ENCODE measurements at regions not wholly inside any gene's neighbourhood (a gene's known extent, or its start where the extent isn't known, plus 50 kb on each side); places are given as distances from the start of the nearest gene placed in this dataset.
A peak's percentile ranks its signal among the peaks of the same experiment; 100 is the strongest.

- H3K4me1 ChIP-seq: no peaks in the 10 kb centered on the region
- TF ChIP-seq POLR2A (IDR thresholded peaks at IDR 0.05) (no peak), CTCF (IDR thresholded peaks at IDR 0.05) (peak; percentile 40 to 59 (median 51)), POLR2AphosphoS5 (IDR thresholded peaks at IDR 0.05) (no peak), EP300 (IDR thresholded peaks at IDR 0.05; ENCODE audit: low read depth) (no peak)
- H3K9me3 ChIP-seq: no peaks in the 10 kb centered on the region
- no peak for DNase-seq
- H3K27ac ChIP-seq: no peak overlapping the region
- intact Hi-C loops (cut with DNase I; ENCODE audit: low total_unique reads): no loop called here
- no peak overlapping the region for H3K4me3 ChIP-seq
- 75 to 82% methylated on average over 1 of the region's 1 CpG for WGBS, 2 donors (ENCODE audit: low coverage in 1 of 2)
- H3K27me3 ChIP-seq: no peaks in the 10 kb centered on the region
- no peaks in the 10 kb centered on the region for H3K36me3 ChIP-seq
- in situ Hi-C loops (cut with MboI; ENCODE audit: low pct_ligation_motif_present in 1 of 4, low pct_unique_long_range_greater_than_20kb in 1 of 4, low sequenced_read_pairs in 3 of 4): loop anchor here in 1 of 4 donors (10.0 to 25.0 kb wide), 2 partner anchors 181 to 448 kb away; no protein-coding TSS in a partner anchor
Measured at GRCh38 chr9:85142968-85143367, 473.4 kb downstream of the NTRK2 start.

DNA sequence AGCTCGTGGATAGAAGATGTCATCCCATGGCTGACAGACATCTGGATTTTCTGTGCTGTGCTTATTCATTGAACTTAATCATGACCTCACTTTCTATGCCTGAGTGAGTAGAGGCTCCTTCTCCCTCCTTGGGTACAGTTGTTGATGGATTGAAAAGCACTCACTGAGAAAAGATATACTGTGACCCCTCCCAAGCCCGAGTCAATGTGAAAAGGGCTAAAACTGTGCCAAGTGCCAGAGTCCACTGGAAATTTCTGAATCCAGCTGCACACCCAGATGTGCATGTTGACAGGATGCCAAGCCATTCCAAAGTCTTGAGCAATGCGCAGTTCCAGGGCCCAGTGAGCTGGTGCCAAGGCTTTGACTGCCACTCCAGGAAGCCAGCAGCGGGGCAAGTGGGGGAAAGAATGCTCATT lies 473.0 kb downstream of the NTRK2 start:
- Histone ChIP-seq H3K36me3 (no peaks in the 10 kb centered on the region), H3K27me3 (no peaks in the 10 kb centered on the region), H3K27ac (no peak overlapping the region), H3K4me1 (no peaks in the 10 kb centered on the region), H3K9me3 (no peaks in the 10 kb centered on the region), H3K4me3 (no peak overlapping the region)
- WGBS, 2 donors (ENCODE audit: low coverage in 1 of 2): 20 to 62% methylated on average over 1 to 4 of the region's 4 CpGs
- in situ Hi-C loops (cut with MboI; ENCODE audit: low pct_ligation_motif_present in 1 of 4, low pct_unique_long_range_greater_than_20kb in 1 of 4, low sequenced_read_pairs in 3 of 4) (loop anchor here in 1 of 4 donors (10.0 to 25.0 kb wide), 2 partner anchors 180 to 448 kb away; no protein-coding TSS in a partner anchor), intact Hi-C loops (cut with DNase I; ENCODE audit: low total_unique reads) (no loop called here)
- DNase-seq: peak; percentile 29
- TF ChIP-seq POLR2A (IDR thresholded peaks at IDR 0.05) (no peak), EP300 (IDR thresholded peaks at IDR 0.05; ENCODE audit: low read depth) (no peak), CTCF (IDR thresholded peaks at IDR 0.05) (no peak)

GRCh38 chr9:85137696-85138095 lies 468.2 kb downstream of the NTRK2 start:
- Histone ChIP-seq H3K27ac (no peak overlapping the region), H3K36me3 (no peaks in the 10 kb centered on the region), H3K4me3 (no peak overlapping the region), H3K27me3 (no peaks in the 10 kb centered on the region), H3K9me3 (no peaks in the 10 kb centered on the region), H3K4me1 (no peaks in the 10 kb centered on the region)
- 60 to 64% methylated on average over 4 to 5 of the region's 5 CpGs for WGBS, 2 donors (ENCODE audit: low coverage in 1 of 2)
- in situ Hi-C loops (cut with MboI; ENCODE audit: low pct_ligation_motif_present in 1 of 4, low pct_unique_long_range_greater_than_20kb in 1 of 4, low sequenced_read_pairs in 3 of 4) (loop anchor here in 1 of 4 donors (25.0 kb wide), 1 partner anchor 175 kb away; no protein-coding TSS in a partner anchor), intact Hi-C loops (cut with DNase I; ENCODE audit: low total_unique reads) (no loop called here)
- TF ChIP-seq POLR2A (IDR thresholded peaks at IDR 0.05) (no peak), POLR2AphosphoS5 (IDR thresholded peaks at IDR 0.05) (no peak), EP300 (IDR thresholded peaks at IDR 0.05; ENCODE audit: low read depth) (no peak), CTCF (IDR thresholded peaks at IDR 0.05) (no peak)
- DNase-seq: no peak

DNA sequence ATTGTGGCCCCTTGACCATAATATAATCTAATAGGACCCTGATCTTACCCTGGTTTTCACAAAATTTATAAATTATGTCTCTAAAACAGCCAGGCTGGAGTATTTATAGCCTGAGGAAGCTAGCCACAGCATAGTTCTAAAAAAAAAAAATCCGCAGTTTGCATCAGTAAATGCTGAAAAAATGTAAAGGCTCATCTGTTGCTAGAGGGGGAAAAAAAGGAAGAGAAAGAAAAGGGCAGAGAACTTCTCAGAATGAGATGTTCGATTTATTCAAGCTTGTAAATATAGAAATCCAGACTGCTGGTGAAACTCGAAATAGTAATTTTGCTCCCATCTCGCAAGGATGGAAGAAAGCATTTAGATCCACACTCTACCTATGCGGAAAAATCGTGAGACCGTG lies 467.5 kb downstream of the NTRK2 start:
- in situ Hi-C loops (cut with MboI; ENCODE audit: low pct_ligation_motif_present in 1 of 4, low pct_unique_long_range_greater_than_20kb in 1 of 4, low sequenced_read_pairs in 3 of 4): loop anchor here in 1 of 4 donors (25.0 kb wide), 1 partner anchor 175 kb away; no protein-coding TSS in a partner anchor
- no peaks in the 10 kb centered on the region for H3K27me3 ChIP-seq

More for the DNA sequence above, 467.5 kb downstream of the NTRK2 start:
- H3K9me3 ChIP-seq: no peaks in the 10 kb centered on the region
- no peaks in the 10 kb centered on the region for H3K36me3 ChIP-seq
- H3K27ac ChIP-seq: no peak overlapping the region
- no peaks in the 10 kb centered on the region for H3K4me1 ChIP-seq
- no peak overlapping the region for H3K4me3 ChIP-seq
- 73 to 86% methylated on average over 2 to 7 of the region's 7 CpGs for whole genome bisulfite sequencing, 2 donors (ENCODE audit: low coverage in 1 of 2)
- no peak for TF ChIP-seq POLR2A (IDR thresholded peaks at IDR 0.05)
- no peak for TF ChIP-seq EP300 (IDR thresholded peaks at IDR 0.05; ENCODE audit: low read depth)
- TF ChIP-seq CTCF (IDR thresholded peaks at IDR 0.05): no peak
- TF ChIP-seq POLR2AphosphoS5 (IDR thresholded peaks at IDR 0.05): no peak
- intact Hi-C loops (cut with DNase I; ENCODE audit: low total_unique reads): no loop called here
- DNase-seq: no peak

Measured in transverse colon (tissue), 4 donors.